ENCODE measurements at regions not wholly inside any gene's neighbourhood (a gene's known extent, or its start where the extent isn't known, plus 50 kb on each side); places are given as distances from the start of the nearest gene placed in this dataset.

DNA sequence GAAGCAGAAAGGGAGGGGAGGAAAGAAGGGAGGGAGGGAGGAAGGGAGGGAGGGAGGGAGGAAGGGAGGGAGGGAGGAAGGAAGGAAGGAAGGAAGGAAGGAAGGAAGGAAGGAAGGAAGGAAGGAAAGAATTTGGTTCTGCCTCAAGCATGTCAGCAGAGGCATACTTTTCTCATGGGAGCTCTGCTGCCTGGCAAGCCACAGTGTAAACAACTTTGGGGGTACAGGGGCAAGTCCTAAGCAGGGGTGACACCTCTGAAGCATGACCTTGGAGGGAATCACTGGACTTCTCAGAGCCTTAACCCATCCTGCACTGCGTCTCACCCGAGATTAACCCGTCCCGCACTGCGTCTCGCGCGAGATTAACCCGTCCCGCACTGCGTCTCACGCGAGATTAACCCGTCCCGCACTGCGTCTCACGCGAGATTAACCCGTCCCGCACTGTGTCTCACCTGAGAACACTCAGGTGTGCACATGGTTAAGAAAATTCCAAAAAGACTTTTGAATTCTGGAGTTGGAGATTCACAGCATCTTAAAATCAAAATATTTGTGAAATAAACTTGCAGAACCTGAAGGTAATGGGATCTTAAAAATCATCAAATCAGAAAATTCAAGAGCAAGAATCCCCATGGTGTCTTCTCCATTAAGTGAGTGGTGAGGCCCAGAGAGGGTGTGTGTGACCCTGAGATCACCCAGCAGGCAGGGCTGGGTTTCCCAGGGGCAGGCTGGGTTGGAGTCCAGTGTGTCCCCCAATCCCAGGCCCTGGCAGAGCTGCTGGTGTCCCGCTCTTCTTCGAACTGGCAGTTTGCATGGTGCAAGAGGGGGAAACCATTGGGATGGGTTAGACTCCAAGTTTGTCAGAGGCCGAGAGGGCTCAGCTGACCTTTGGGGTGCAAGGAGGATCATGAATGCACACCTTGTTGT is 190.4 kb downstream of the MN1 start:
- TF ChIP-seq, protein P1, sequence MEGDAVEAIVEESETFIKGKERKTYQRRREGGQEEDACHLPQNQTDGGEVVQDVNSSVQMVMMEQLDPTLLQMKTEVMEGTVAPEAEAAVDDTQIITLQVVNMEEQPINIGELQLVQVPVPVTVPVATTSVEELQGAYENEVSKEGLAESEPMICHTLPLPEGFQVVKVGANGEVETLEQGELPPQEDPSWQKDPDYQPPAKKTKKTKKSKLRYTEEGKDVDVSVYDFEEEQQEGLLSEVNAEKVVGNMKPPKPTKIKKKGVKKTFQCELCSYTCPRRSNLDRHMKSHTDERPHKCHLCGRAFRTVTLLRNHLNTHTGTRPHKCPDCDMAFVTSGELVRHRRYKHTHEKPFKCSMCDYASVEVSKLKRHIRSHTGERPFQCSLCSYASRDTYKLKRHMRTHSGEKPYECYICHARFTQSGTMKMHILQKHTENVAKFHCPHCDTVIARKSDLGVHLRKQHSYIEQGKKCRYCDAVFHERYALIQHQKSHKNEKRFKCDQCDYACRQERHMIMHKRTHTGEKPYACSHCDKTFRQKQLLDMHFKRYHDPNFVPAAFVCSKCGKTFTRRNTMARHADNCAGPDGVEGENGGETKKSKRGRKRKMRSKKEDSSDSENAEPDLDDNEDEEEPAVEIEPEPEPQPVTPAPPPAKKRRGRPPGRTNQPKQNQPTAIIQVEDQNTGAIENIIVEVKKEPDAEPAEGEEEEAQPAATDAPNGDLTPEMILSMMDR (IDR thresholded peaks at IDR 0.05): no peak
- no peak for TF ChIP-seq POLR2A (IDR thresholded peaks at IDR 0.05)
